Body of pancreas (tissue), 4 donors: ENCODE measurements at regions not wholly inside any gene's neighbourhood (a gene's known extent, or its start where the extent isn't known, plus 50 kb on each side); places are given as distances from the start of the nearest gene placed in this dataset.

ENCODE experiments used
- POLR2A ChIP-seq, 3 donors: fragments of 450-650 bp; IDR thresholded peaks; one replicate each; pipeline ENCODE4 v1.6.1; 2016; ENCODE audit warnings: antibody characterized with exemption in 3 of 3, mild to moderate bottlenecking in 2 of 3
- TF ChIP-seq, protein P1 (sequence below), 7 experiments: fragments of 450-650 bp in 4 of 7; fragments of 200-600 bp in 3 of 7; sonication (generic) in 3 of 7; IDR thresholded peaks; one replicate each; pipeline ENCODE4 v1.5.1; 2016 to 2019; ENCODE audit warnings: antibody characterized with exemption in 7 of 7

DNA sequence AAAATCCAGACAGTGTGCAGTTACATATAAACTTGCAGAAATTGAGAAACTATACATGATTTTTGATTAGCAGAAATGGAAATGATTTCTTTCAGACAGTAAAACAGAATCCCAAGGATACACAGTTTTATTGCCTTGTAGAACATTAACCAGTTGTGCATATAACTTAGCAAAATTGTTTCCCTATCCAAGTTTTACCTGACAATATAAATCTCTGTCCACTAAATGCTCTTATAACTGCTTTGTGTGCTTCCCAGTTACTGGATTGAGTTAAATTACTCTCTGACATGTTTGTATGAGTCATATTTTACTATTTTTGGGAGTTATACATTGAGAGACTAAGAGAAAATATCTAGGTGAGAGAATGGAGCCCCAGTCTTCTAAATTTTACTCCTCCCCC lies 563.4 kb downstream of the SH2D4B start:
- TF ChIP-seq, protein P1, sequence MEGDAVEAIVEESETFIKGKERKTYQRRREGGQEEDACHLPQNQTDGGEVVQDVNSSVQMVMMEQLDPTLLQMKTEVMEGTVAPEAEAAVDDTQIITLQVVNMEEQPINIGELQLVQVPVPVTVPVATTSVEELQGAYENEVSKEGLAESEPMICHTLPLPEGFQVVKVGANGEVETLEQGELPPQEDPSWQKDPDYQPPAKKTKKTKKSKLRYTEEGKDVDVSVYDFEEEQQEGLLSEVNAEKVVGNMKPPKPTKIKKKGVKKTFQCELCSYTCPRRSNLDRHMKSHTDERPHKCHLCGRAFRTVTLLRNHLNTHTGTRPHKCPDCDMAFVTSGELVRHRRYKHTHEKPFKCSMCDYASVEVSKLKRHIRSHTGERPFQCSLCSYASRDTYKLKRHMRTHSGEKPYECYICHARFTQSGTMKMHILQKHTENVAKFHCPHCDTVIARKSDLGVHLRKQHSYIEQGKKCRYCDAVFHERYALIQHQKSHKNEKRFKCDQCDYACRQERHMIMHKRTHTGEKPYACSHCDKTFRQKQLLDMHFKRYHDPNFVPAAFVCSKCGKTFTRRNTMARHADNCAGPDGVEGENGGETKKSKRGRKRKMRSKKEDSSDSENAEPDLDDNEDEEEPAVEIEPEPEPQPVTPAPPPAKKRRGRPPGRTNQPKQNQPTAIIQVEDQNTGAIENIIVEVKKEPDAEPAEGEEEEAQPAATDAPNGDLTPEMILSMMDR (IDR thresholded peaks at IDR 0.05), result no peak
- TF ChIP-seq POLR2A (IDR thresholded peaks at IDR 0.05), result no peak
